Panc1 (cell line): ENCODE measurements at regions not wholly inside any gene's neighbourhood (a gene's known extent, or its start where the extent isn't known, plus 50 kb on each side); places are given as distances from the start of the nearest gene placed in this dataset.

ENCODE experiments used
- ATAC-seq: fragments of 200-7000 bp; cut with Tn5 transposase; 2 replicates; pipeline ENCODE4 v1.9.1; 2020; ENCODE audit warnings: mild to moderate bottlenecking, moderate library complexity
- BruUV-seq: library from RNA; stranded (reverse); fragments of 400-500 nt; replicated peaks from 2 replicates; lab custom pipeline; 2021; lab: Mats Ljungman, UMichigan
- CTCF ChIA-PET: fragments of 300-600 bp; sonication (Branson Sonifier 250); formaldehyde crosslinking; loops from one replicate; lab custom pipeline; 2022; ENCODE audit warnings: antibody characterized with exemption; lab: Charles Lee
- POLR2A ChIA-PET: fragments of 300-600 bp; sonication (Branson Sonifier 250); formaldehyde crosslinking; loops from one replicate; lab custom pipeline; 2022; ENCODE audit warnings: antibody characterized with exemption; lab: Charles Lee
- DNase-seq: peaks from one replicate; pipeline ENCODE4 v3.0.0-alpha.2; 2010; ENCODE audit warnings: low read depth, low spot score
- H3K27ac ChIP-seq: 2 replicates; pipeline ENCODE4 v1.5.1; 2011; ENCODE audit warnings: mild to moderate bottlenecking, low read length, inconsistent platforms
- H3K27me3 ChIP-seq: fragments of 200-500 bp; sonication (Bioruptor generic); 2 replicates; pipeline ENCODE4 v1.6.0; 2014; ENCODE audit warnings: low read length, inconsistent platforms; ENCODE audit not compliant: control insufficient read depth, insufficient read depth
- H3K36me3 ChIP-seq: fragments of 200-500 bp; sonication (Bioruptor generic); 2 replicates; pipeline ENCODE4 v1.5.1; 2014; ENCODE audit warnings: inconsistent platforms, mild to moderate bottlenecking, low read length, moderate library complexity; ENCODE audit not compliant: control insufficient read depth, insufficient read depth
- H3K4me1 ChIP-seq: 2 replicates; pipeline ENCODE4 v1.5.1; 2011; ENCODE audit warnings: inconsistent platforms, mild to moderate bottlenecking, low read length, moderate library complexity; ENCODE audit not compliant: control insufficient read depth, insufficient read depth
- H3K4me3 ChIP-seq, 2 experiments: 2 replicates each; pipeline ENCODE4 v1.5.1; 2011 to 2012; ENCODE audit warnings: low read depth in 2 of 2, low read length in 2 of 2, mild to moderate bottlenecking in 2 of 2, inconsistent platforms in 1 of 2, moderate library complexity in 1 of 2
- H3K9me3 ChIP-seq: fragments of 200-500 bp; sonication (Bioruptor generic); 2 replicates; pipeline ENCODE4 v1.5.1; 2014; ENCODE audit warnings: low read depth, mild to moderate bottlenecking, inconsistent platforms, low read length, moderate library complexity; ENCODE audit not compliant: control insufficient read depth, insufficient read depth
- CTCF ChIP-seq: fragments of 450-650 bp; IDR thresholded peaks from 2 replicates; pipeline ENCODE4 v1.5.1; 2017; ENCODE audit warnings: mild to moderate bottlenecking
- POLR2AphosphoS5 ChIP-seq: IDR thresholded peaks from 2 replicates; pipeline ENCODE4 v1.6.1; 2012; ENCODE audit warnings: mild to moderate bottlenecking, low read depth, low read length, moderate library complexity
- REST ChIP-seq, 2 experiments: IDR thresholded peaks; 2 replicates each; pipeline ENCODE4 v1.6.1; 2011 to 2012; ENCODE audit warnings: low read depth in 2 of 2, control low read depth in 1 of 2, low read length in 1 of 2, mild to moderate bottlenecking in 1 of 2, moderate library complexity in 1 of 2; ENCODE audit not compliant: insufficient read depth in 1 of 2
- SIN3A ChIP-seq: IDR thresholded peaks from 2 replicates; pipeline ENCODE4 v1.6.1; 2012; ENCODE audit warnings: low read depth, mild to moderate bottlenecking, low read length, moderate library complexity, borderline replicate concordance; ENCODE audit not compliant: insufficient read depth
- TCF7L2 ChIP-seq: IDR thresholded peaks from 2 replicates; pipeline ENCODE4 v1.6.1; 2011; ENCODE audit warnings: mild to moderate bottlenecking, low read depth, low read length, inconsistent platforms
- in situ Hi-C: cut with HindIII; loops from 2 replicates; pipeline ENCODE4 v1.10.0; 2016; ENCODE audit warnings: low sequenced_read_pairs, low pct_unique_long_range_greater_than_20kb
- intact Hi-C: fragments of 100-400 bp; cut with micrococcal nuclease; formaldehyde crosslinking; loops from one replicate; pipeline ENCODE4 v1.10.0; 2022; ENCODE audit not compliant: unreplicated experiment

- ATAC-seq (no peak), DNase-seq (no peak)
- no peaks in the 10 kb centered on the region for H3K36me3 ChIP-seq
- POLR2A ChIA-PET = no interaction called here
- BruUV-seq = no TSS peak
- no peaks in the 10 kb centered on the region for H3K9me3 ChIP-seq
- H3K4me1 ChIP-seq = no peaks in the 10 kb centered on the region
- TF ChIP-seq CTCF (no peak), POLR2AphosphoS5 (no peak)
- CTCF ChIA-PET = no interaction called here
- in situ Hi-C loops (no loop called here), intact Hi-C loops (no loop called here)
- H3K27me3 ChIP-seq = 0 out of 2 replicates have a peak, but pooled peaks cover 2% of the 10 kb centered on the region
- no peak overlapping the region for H3K27ac ChIP-seq
- no peak overlapping the region for H3K4me3 ChIP-seq
These were observed 154.2 kb downstream of the DLL1 start for GRCh38 chr6:170136541-170137175.

- Histone ChIP-seq H3K4me3 (no peak overlapping the region), H3K9me3 (no peaks in the 10 kb centered on the region), H3K4me1 (no peaks in the 10 kb centered on the region), H3K27me3 (no peaks in the 10 kb centered on the region), H3K27ac (no peak overlapping the region), H3K36me3 (no peaks in the 10 kb centered on the region)
- intact Hi-C loops = no loop called here
- TF ChIP-seq SIN3A (no peak), REST (IDR thresholded peaks at IDR 0.05; ENCODE audit: insufficient read depth in 1 of 2, low read depth in 2 of 2, low read length in 1 of 2) (no peak), POLR2AphosphoS5 (no peak)
- ATAC-seq (no peak), DNase-seq (no peak)
- no TSS peak for BruUV-seq
- in situ Hi-C loops = no loop called here
- ChIA-PET CTCF (no interaction called here), POLR2A (no interaction called here)
These were observed 154.9 kb downstream of the DLL1 start for GRCh38 chr6:170135821-170136471.

GRCh38 chr6:170135461-170135820 lies 155.4 kb downstream of the DLL1 start:
- TF ChIP-seq CTCF = no peak
- TF ChIP-seq SIN3A = no peak
- TF ChIP-seq POLR2AphosphoS5 = no peak
- no peak for TF ChIP-seq REST (IDR thresholded peaks at IDR 0.05; ENCODE audit: insufficient read depth in 1 of 2, low read depth in 2 of 2, low read length in 1 of 2)
- no peak for TF ChIP-seq TCF7L2
- in situ Hi-C loops (no loop called here), intact Hi-C loops (no loop called here)
- H3K4me1 ChIP-seq = no peaks in the 10 kb centered on the region
- no TSS peak for BruUV-seq
- DNase-seq (no peak), ATAC-seq (no peak; the same call in 1 of the 2 replicates)
- no peaks in the 10 kb centered on the region for H3K36me3 ChIP-seq
- no peaks in the 10 kb centered on the region for H3K27me3 ChIP-seq
- ChIA-PET CTCF (no interaction called here), POLR2A (no interaction called here)
- H3K9me3 ChIP-seq = no peaks in the 10 kb centered on the region
- no peak overlapping the region for H3K4me3 ChIP-seq
- no peak overlapping the region for H3K27ac ChIP-seq
